GM13976 (cell line): ENCODE measurements at regions not wholly inside any gene's neighbourhood (a gene's known extent, or its start where the extent isn't known, plus 50 kb on each side); places are given as distances from the start of the nearest gene placed in this dataset.
"Not testable (repeated sequence)": the region's sequence is repeated elsewhere in the genome, so short reads cannot be mapped to it uniquely, and the experiment has no call there.

Experiments
- DNase-seq: peaks from one replicate; pipeline ENCODE4 v3.0.0; 2012; ENCODE audit warnings: low spot score
- CTCF ChIP-seq: IDR thresholded peaks from 2 replicates; pipeline ENCODE4 v1.5.1; 2012; ENCODE audit warnings: borderline replicate concordance, mild to moderate bottlenecking; ENCODE audit not compliant: insufficient read depth; ENCODE audit errors: extremely low read depth, missing control alignments, control extremely low read depth
- in situ Hi-C: fragments of 300-500 bp; cut with MboI; formaldehyde crosslinking; loops from one replicate; pipeline ENCODE4 v1.12.0; 2022; ENCODE audit warnings: low sequenced_read_pairs, mixed read lengths, inconsistent platforms; ENCODE audit not compliant: unreplicated experiment

GRCh38 chr3:104018541-104018940 is 1348.2 kb upstream of the ALCAM start:
- no peak for DNase-seq
- in situ Hi-C loops = no loop called here
- TF ChIP-seq CTCF = no peak

- no peak for DNase-seq
- TF ChIP-seq CTCF = no peak
- in situ Hi-C loops = no loop called here
Observed at GRCh38 chr3:104031598-104031997, 1335.1 kb upstream of the ALCAM start.

GRCh38 chr3:104032283-104032682 is 1334.4 kb upstream of the ALCAM start:
- no peak for TF ChIP-seq CTCF
- DNase-seq = no peak
- in situ Hi-C loops = no loop called here

GRCh38 chr3:104040896-104041295 is 1325.8 kb upstream of the ALCAM start:
- no peak for DNase-seq
- in situ Hi-C loops = no loop called here
- no peak for TF ChIP-seq CTCF

- DNase-seq, in situ Hi-C loops: not testable (repeated sequence)
Observed at GRCh38 chr3:104043001-104043543, 1323.6 kb upstream of the ALCAM start.

GRCh38 chr3:104044002-104044401 is 1322.7 kb upstream of the ALCAM start:
- in situ Hi-C loops = no loop called here
- DNase-seq = no peak
- no peak for TF ChIP-seq CTCF

GRCh38 chr3:104066658-104067057 is 1300.1 kb upstream of the ALCAM start:
- in situ Hi-C loops = no loop called here
- no peak for DNase-seq
- no peak for TF ChIP-seq CTCF
